ENCODE measurements at regions not wholly inside any gene's neighbourhood (a gene's known extent, or its start where the extent isn't known, plus 50 kb on each side); places are given as distances from the start of the nearest gene placed in this dataset.

GRCh38 chr16:49931266-49931665 lies 75.4 kb upstream of the ZNF423 start:
- Histone ChIP-seq H3K4me3 (no peak overlapping the region), H3K9me3 (no peaks in the 10 kb centered on the region), H3K4me1 (ENCODE audit: low read depth) (no peaks in the 10 kb centered on the region), H3K36me3 (ENCODE audit: low read depth) (no peaks in the 10 kb centered on the region)
- ATAC-seq (no peak), DNase-seq (no peak)
- intact Hi-C loops (cut with DNase I, micrococcal nuclease) = no loop called here
- TF ChIP-seq CTCF (IDR thresholded peaks at IDR 0.05) = no peak

- Histone ChIP-seq H3K36me3 (ENCODE audit: low read depth) (no peaks in the 10 kb centered on the region), H3K4me3 (no peak overlapping the region), H3K4me1 (ENCODE audit: low read depth) (no peaks in the 10 kb centered on the region), H3K9me3 (no peaks in the 10 kb centered on the region)
- ATAC-seq (no peak), DNase-seq (no peak)
- TF ChIP-seq CTCF (IDR thresholded peaks at IDR 0.05) = no peak
- intact Hi-C loops (cut with DNase I, micrococcal nuclease) = no loop called here
Observed at GRCh38 chr16:49931916-49932315, 76.0 kb upstream of the ZNF423 start.

- intact Hi-C loops (cut with DNase I, micrococcal nuclease) = no loop called here
- Histone ChIP-seq H3K9me3 (no peaks in the 10 kb centered on the region), H3K36me3 (ENCODE audit: low read depth) (no peaks in the 10 kb centered on the region), H3K4me3 (no peak overlapping the region), H3K4me1 (ENCODE audit: low read depth) (no peaks in the 10 kb centered on the region)
- ATAC-seq = no peak
- TF ChIP-seq CTCF (IDR thresholded peaks at IDR 0.05) = no peak
- DNase-seq = no peak
Observed at GRCh38 chr16:49932434-49932833, 76.5 kb upstream of the ZNF423 start.

GRCh38 chr16:49932946-49933345 lies 77.0 kb upstream of the ZNF423 start:
- no peak for ATAC-seq
- intact Hi-C loops (cut with DNase I, micrococcal nuclease) = no loop called here
- H3K36me3 ChIP-seq (ENCODE audit: low read depth) = no peaks in the 10 kb centered on the region
- H3K9me3 ChIP-seq = no peaks in the 10 kb centered on the region
- no peak overlapping the region for H3K4me3 ChIP-seq
- TF ChIP-seq CTCF (IDR thresholded peaks at IDR 0.05) = no peak
- no peak for DNase-seq
- no peaks in the 10 kb centered on the region for H3K4me1 ChIP-seq (ENCODE audit: low read depth)

- intact Hi-C loops (cut with DNase I, micrococcal nuclease) = no loop called here
- no peaks in the 10 kb centered on the region for H3K9me3 ChIP-seq
- H3K4me1 ChIP-seq (ENCODE audit: low read depth) = no peaks in the 10 kb centered on the region
- no peak overlapping the region for H3K4me3 ChIP-seq
- no peak for TF ChIP-seq CTCF (IDR thresholded peaks at IDR 0.05)
- DNase-seq (no peak), ATAC-seq (no peak)
- H3K36me3 ChIP-seq (ENCODE audit: low read depth) = no peaks in the 10 kb centered on the region
Observed at GRCh38 chr16:49936791-49937190, 80.9 kb upstream of the ZNF423 start.

- DNase-seq = no peak
- no peak overlapping the region for H3K4me3 ChIP-seq
- no peaks in the 10 kb centered on the region for H3K36me3 ChIP-seq (ENCODE audit: low read depth)
- ATAC-seq = no peak
- H3K9me3 ChIP-seq = no peaks in the 10 kb centered on the region
- intact Hi-C loops (cut with DNase I, micrococcal nuclease) = no loop called here
- no peaks in the 10 kb centered on the region for H3K4me1 ChIP-seq (ENCODE audit: low read depth)
- no peak for TF ChIP-seq CTCF (IDR thresholded peaks at IDR 0.05)
Observed at GRCh38 chr16:49937886-49938285, 82.0 kb upstream of the ZNF423 start.
